ENCODE measurements at regions not wholly inside any gene's neighbourhood (a gene's known extent, or its start where the extent isn't known, plus 50 kb on each side); places are given as distances from the start of the nearest gene placed in this dataset.

- intact Hi-C loops (cut with DNase I) = loop anchor here in 3 of 4 donors (5.0 to 10.0 kb wide), 4 partner anchors 66 to 408 kb away; partner anchors contain the start of genes RNF24 (in 2 of the 3) and PANK2 (in 1 of the 3)
- WGBS = 8% methylated on average over 8 of the region's 11 CpGs
- Histone ChIP-seq H3K9me3 (ENCODE audit: control insufficient read depth, low read length) (no peaks in the 10 kb centered on the region), H3K4me3 (ENCODE audit: low read length) (no peak overlapping the region), H3K27ac (ENCODE audit: low read length) (no peak overlapping the region), H3K4me1 (ENCODE audit: control insufficient read depth, insufficient read depth, low read length) (peaks cover 4% of the 10 kb centered on the region), H3K27me3 (ENCODE audit: control insufficient read depth, insufficient read depth) (no peaks in the 10 kb centered on the region)
- peak in 2 of 3 donors; percentile 52 to 60 for DNase-seq
- ATAC-seq = peak; percentile 40 to 44
These were observed 65.3 kb upstream of the SMOX start for GRCh38 chr20:4083098-4083865.

- peak; percentile 63 to 80 (median 75) for DNase-seq
- Histone ChIP-seq H3K4me1 (ENCODE audit: control insufficient read depth, insufficient read depth, low read length) (peaks cover 4% of the 10 kb centered on the region), H3K27ac (ENCODE audit: low read length) (peak overlapping the region; percentile 88), H3K27me3 (ENCODE audit: control insufficient read depth, insufficient read depth) (no peaks in the 10 kb centered on the region), H3K4me3 (ENCODE audit: low read length) (no peak overlapping the region), H3K9me3 (ENCODE audit: control insufficient read depth, low read length) (no peaks in the 10 kb centered on the region)
- 33% methylated on average over 6 of the region's 7 CpGs for WGBS
- ATAC-seq = peak; percentile 70 to 76
- intact Hi-C loops (cut with DNase I) = loop anchor here in 3 of 4 donors (5.0 to 10.0 kb wide), 4 partner anchors 65 to 408 kb away; partner anchors contain the start of genes RNF24 (in 2 of the 3) and PANK2 (in 1 of the 3)
These were observed 66.1 kb upstream of the SMOX start for GRCh38 chr20:4082406-4083097.

GRCh38 chr20:4081421-4081820, 66.1 kb upstream of the RNF24 start:
- Histone ChIP-seq H3K27ac (ENCODE audit: low read length) (no peak overlapping the region), H3K27me3 (ENCODE audit: control insufficient read depth, insufficient read depth) (no peaks in the 10 kb centered on the region), H3K9me3 (ENCODE audit: control insufficient read depth, low read length) (no peaks in the 10 kb centered on the region), H3K4me1 (ENCODE audit: control insufficient read depth, insufficient read depth, low read length) (peaks cover 4% of the 10 kb centered on the region), H3K4me3 (ENCODE audit: low read length) (no peak overlapping the region)
- DNase-seq = no peak
- intact Hi-C loops (cut with DNase I) = loop anchor here in 3 of 4 donors (5.0 to 10.0 kb wide), 4 partner anchors 64 to 407 kb away; partner anchors contain the start of genes RNF24 (in 2 of the 3) and PANK2 (in 1 of the 3)
- ATAC-seq = no peak
- 37% methylated on average over 4 of the region's 4 CpGs for WGBS

GRCh38 chr20:4076671-4077070, 61.3 kb upstream of the RNF24 start:
- 68% methylated on average over 3 of the region's 3 CpGs for WGBS
- no peak for ATAC-seq
- intact Hi-C loops (cut with DNase I) = no loop called here

GRCh38 chr20:4076033-4076432, 60.7 kb upstream of the RNF24 start:
- no peak overlapping the region for H3K4me3 ChIP-seq (ENCODE audit: low read length)
- H3K4me1 ChIP-seq (ENCODE audit: control insufficient read depth, insufficient read depth, low read length) = no peaks in the 10 kb centered on the region
- WGBS = 85% methylated on average over 3 of the region's 3 CpGs
- H3K27me3 ChIP-seq (ENCODE audit: control insufficient read depth, insufficient read depth) = no peaks in the 10 kb centered on the region
- DNase-seq = no peak
- no peak for ATAC-seq
- no peaks in the 10 kb centered on the region for H3K9me3 ChIP-seq (ENCODE audit: control insufficient read depth, low read length)
- intact Hi-C loops (cut with DNase I) = no loop called here
- H3K27ac ChIP-seq (ENCODE audit: low read length) = no peak overlapping the region

More at GRCh38 chr20:4076671-4077070, 61.3 kb upstream of the RNF24 start:
- no peak for DNase-seq
- Histone ChIP-seq H3K27me3 (ENCODE audit: control insufficient read depth, insufficient read depth) (no peaks in the 10 kb centered on the region), H3K4me3 (ENCODE audit: low read length) (no peak overlapping the region), H3K27ac (ENCODE audit: low read length) (no peak overlapping the region), H3K9me3 (ENCODE audit: control insufficient read depth, low read length) (no peaks in the 10 kb centered on the region), H3K4me1 (ENCODE audit: control insufficient read depth, insufficient read depth, low read length) (no peaks in the 10 kb centered on the region)

GRCh38 chr20:4074877-4075455, 59.6 kb upstream of the RNF24 start:
- H3K27ac ChIP-seq (ENCODE audit: low read length) = no peak overlapping the region
- H3K27me3 ChIP-seq (ENCODE audit: control insufficient read depth, insufficient read depth) = no peaks in the 10 kb centered on the region
- no peak for ATAC-seq
- H3K9me3 ChIP-seq (ENCODE audit: control insufficient read depth, low read length) = no peaks in the 10 kb centered on the region
- H3K4me3 ChIP-seq (ENCODE audit: low read length) = no peak overlapping the region
- intact Hi-C loops (cut with DNase I) = loop anchor here in 2 of 4 donors (5.0 kb wide), 2 partner anchors 58 to 188 kb away; partner anchors contain the start of genes PANK2 (in 1 of the 2) and RNF24 (in 1 of the 2)
- no peak for DNase-seq
- WGBS = 72% methylated on average over 7 of the region's 7 CpGs
- no peaks in the 10 kb centered on the region for H3K4me1 ChIP-seq (ENCODE audit: control insufficient read depth, insufficient read depth, low read length)

GRCh38 chr20:4073852-4074741, 58.7 kb upstream of the RNF24 start:
- intact Hi-C loops (cut with DNase I) = loop anchor here in 2 of 4 donors (5.0 kb wide), 2 partner anchors 57 to 187 kb away; partner anchors contain the start of genes PANK2 (in 1 of the 2) and RNF24 (in 1 of the 2)
- ATAC-seq (no peak), DNase-seq (no peak)
- WGBS = 81% methylated on average over 6 of the region's 6 CpGs
- no peaks in the 10 kb centered on the region for H3K9me3 ChIP-seq (ENCODE audit: control insufficient read depth, low read length)
- H3K4me3 ChIP-seq (ENCODE audit: low read length) = no peak overlapping the region
- H3K27me3 ChIP-seq (ENCODE audit: control insufficient read depth, insufficient read depth) = no peaks in the 10 kb centered on the region
- no peaks in the 10 kb centered on the region for H3K4me1 ChIP-seq (ENCODE audit: control insufficient read depth, insufficient read depth, low read length)
- H3K27ac ChIP-seq (ENCODE audit: low read length) = no peak overlapping the region

- Histone ChIP-seq H3K27me3 (ENCODE audit: control insufficient read depth, insufficient read depth) (no peaks in the 10 kb centered on the region), H3K27ac (ENCODE audit: low read length) (peak overlapping the region; percentile 36), H3K9me3 (ENCODE audit: control insufficient read depth, low read length) (no peaks in the 10 kb centered on the region), H3K4me3 (ENCODE audit: low read length) (no peak overlapping the region), H3K4me1 (ENCODE audit: control insufficient read depth, insufficient read depth, low read length) (peaks cover 3% of the 10 kb centered on the region)
- ATAC-seq = peak in 1 of 2 donors; percentile 14
- DNase-seq = no peak
- intact Hi-C loops (cut with DNase I) = loop anchor here in 2 of 4 donors (5.0 kb wide), 2 partner anchors 54 to 184 kb away; partner anchors contain the start of genes PANK2 (in 1 of the 2) and RNF24 (in 1 of the 2)
- 75% methylated on average over 5 of the region's 5 CpGs for WGBS
These were observed 55.9 kb upstream of the RNF24 start for GRCh38 chr20:4071178-4071693.

GRCh38 chr20:4070323-4071177, 55.2 kb upstream of the RNF24 start:
- Histone ChIP-seq H3K4me1 (ENCODE audit: control insufficient read depth, insufficient read depth, low read length) (peaks cover 3% of the 10 kb centered on the region), H3K27me3 (ENCODE audit: control insufficient read depth, insufficient read depth) (no peaks in the 10 kb centered on the region), H3K9me3 (ENCODE audit: control insufficient read depth, low read length) (no peaks in the 10 kb centered on the region), H3K4me3 (ENCODE audit: low read length) (no peak overlapping the region), H3K27ac (ENCODE audit: low read length) (no peak overlapping the region)
- intact Hi-C loops (cut with DNase I) = loop anchor here in 2 of 4 donors (5.0 kb wide), 2 partner anchors 53 to 183 kb away; partner anchors contain the start of genes PANK2 (in 1 of the 2) and RNF24 (in 1 of the 2)
- ATAC-seq (no peak), DNase-seq (no peak)
- 70% methylated on average over 3 of the region's 3 CpGs for WGBS

Measured in right cardiac atrium (tissue), 5 donors.